ENCODE measurements at regions not wholly inside any gene's neighbourhood (a gene's known extent, or its start where the extent isn't known, plus 50 kb on each side); places are given as distances from the start of the nearest gene placed in this dataset.

- H3K23ac ChIP-seq (ENCODE audit: low read length in 2 of 2): no peak overlapping the region
- H3K4me2 ChIP-seq (ENCODE audit: low read length, poor library complexity, severe bottlenecking): no peak overlapping the region
- WGBS: 89% methylated on average over 2 of the region's 2 CpGs
- H4K91ac ChIP-seq (ENCODE audit: low read length): no peak overlapping the region
- no peaks in the 10 kb centered on the region for H3K79me1 ChIP-seq (replicated peaks; ENCODE audit: low read length, poor library complexity, severe bottlenecking)
- no peak overlapping the region for H3K4me3 ChIP-seq (ENCODE audit: insufficient read depth in 1 of 2, low read depth in 1 of 2, low read length in 2 of 2)
- H2BK15ac ChIP-seq (ENCODE audit: low read depth, poor library complexity, severe bottlenecking): no peak overlapping the region
- no peaks in the 10 kb centered on the region for H3K4me1 ChIP-seq (ENCODE audit: control insufficient read depth, insufficient read depth, low read depth, low read length)
- H3K18ac ChIP-seq (ENCODE audit: low read depth in 1 of 2, low read length in 2 of 2): no peak overlapping the region
- no peak overlapping the region for H3K27ac ChIP-seq (ENCODE audit: low read length, poor library complexity, severe bottlenecking)
- no peak overlapping the region for H2BK5ac ChIP-seq (ENCODE audit: low read depth, low read length, poor library complexity, severe bottlenecking)
- no peak overlapping the region for H3K9ac ChIP-seq (ENCODE audit: low read length)
- no peak overlapping the region for H4K8ac ChIP-seq (ENCODE audit: low read length)
- H3K27me3 ChIP-seq (ENCODE audit: control insufficient read depth in 1 of 2, insufficient read depth in 1 of 2, low read length in 2 of 2): peaks cover 29 to 32% of the 10 kb centered on the region in 2 experiments
- DNase-seq: no peak
- no peak overlapping the region for H2BK120ac ChIP-seq (ENCODE audit: low read depth, low read length)
- H3K9me3 ChIP-seq (ENCODE audit: control insufficient read depth, low read length): no peaks in the 10 kb centered on the region
- H3K4ac ChIP-seq (ENCODE audit: low read depth in 1 of 2, low read length in 2 of 2): no peak overlapping the region
- H3K36me3 ChIP-seq (ENCODE audit: control insufficient read depth in 1 of 2, insufficient read depth in 2 of 2, low read depth in 1 of 2, low read length in 2 of 2): no peaks in the 10 kb centered on the region
- H2AK5ac ChIP-seq (ENCODE audit: low read length, severe bottlenecking): no peak overlapping the region
- H2BK12ac ChIP-seq (ENCODE audit: low read length in 2 of 2): no peak overlapping the region
- no peak overlapping the region for H3K14ac ChIP-seq (ENCODE audit: low read length in 2 of 2)
- no peak overlapping the region for H2AFZ ChIP-seq (ENCODE audit: low read depth, low read length)
Measured at GRCh38 chr20:1792274-1792673, 102.9 kb upstream of the SIRPA start.

- Histone ChIP-seq H2BK15ac (ENCODE audit: low read depth, poor library complexity, severe bottlenecking) (no peak overlapping the region), H3K9ac (ENCODE audit: low read length) (no peak overlapping the region), H2BK120ac (ENCODE audit: low read depth, low read length) (no peak overlapping the region), H2BK12ac (ENCODE audit: low read length in 2 of 2) (no peak overlapping the region), H3K23ac (ENCODE audit: low read length in 2 of 2) (no peak overlapping the region), H3K27ac (ENCODE audit: low read length, poor library complexity, severe bottlenecking) (no peak overlapping the region), H2BK5ac (ENCODE audit: low read depth, low read length, poor library complexity, severe bottlenecking) (no peak overlapping the region), H3K9me3 (ENCODE audit: control insufficient read depth, low read length) (no peaks in the 10 kb centered on the region), H2AFZ (ENCODE audit: low read depth, low read length) (no peak overlapping the region), H3K4me3 (ENCODE audit: insufficient read depth in 1 of 2, low read depth in 1 of 2, low read length in 2 of 2) (no peak overlapping the region), H3K4ac (ENCODE audit: low read depth in 1 of 2, low read length in 2 of 2) (no peak overlapping the region), H3K18ac (ENCODE audit: low read depth in 1 of 2, low read length in 2 of 2) (no peak overlapping the region), H4K91ac (ENCODE audit: low read length) (no peak overlapping the region), H3K27me3 (ENCODE audit: control insufficient read depth in 1 of 2, insufficient read depth in 1 of 2, low read length in 2 of 2) (peaks cover 48 to 51% of the 10 kb centered on the region in 2 experiments), H2AK5ac (ENCODE audit: low read length, severe bottlenecking) (no peak overlapping the region), H4K8ac (ENCODE audit: low read length) (no peak overlapping the region), H3K4me1 (ENCODE audit: control insufficient read depth, insufficient read depth, low read depth, low read length) (no peaks in the 10 kb centered on the region), H3K14ac (ENCODE audit: low read length in 2 of 2) (no peak overlapping the region), H3K36me3 (ENCODE audit: control insufficient read depth in 1 of 2, insufficient read depth in 2 of 2, low read depth in 1 of 2, low read length in 2 of 2) (no peaks in the 10 kb centered on the region), H3K4me2 (ENCODE audit: low read length, poor library complexity, severe bottlenecking) (no peak overlapping the region), H3K79me1 (replicated peaks; ENCODE audit: low read length, poor library complexity, severe bottlenecking) (no peaks in the 10 kb centered on the region)
- DNase-seq: no peak
- 57% methylated on average over 3 of the region's 3 CpGs for WGBS
Measured at GRCh38 chr20:1790386-1790785, 104.8 kb upstream of the SIRPA start.

GRCh38 chr20:1788044-1788443, 107.2 kb upstream of the SIRPA start:
- Histone ChIP-seq H4K91ac (ENCODE audit: low read length) (no peak overlapping the region), H3K4ac (ENCODE audit: low read depth in 1 of 2, low read length in 2 of 2) (no peak overlapping the region), H3K14ac (ENCODE audit: low read length in 2 of 2) (no peak overlapping the region), H3K9me3 (ENCODE audit: control insufficient read depth, low read length) (no peaks in the 10 kb centered on the region), H3K4me1 (ENCODE audit: control insufficient read depth, insufficient read depth, low read depth, low read length) (no peaks in the 10 kb centered on the region), H2BK5ac (ENCODE audit: low read depth, low read length, poor library complexity, severe bottlenecking) (no peak overlapping the region), H2BK15ac (ENCODE audit: low read depth, poor library complexity, severe bottlenecking) (no peak overlapping the region), H3K79me1 (replicated peaks; ENCODE audit: low read length, poor library complexity, severe bottlenecking) (no peaks in the 10 kb centered on the region), H3K23ac (ENCODE audit: low read length in 2 of 2) (no peak overlapping the region), H3K4me2 (ENCODE audit: low read length, poor library complexity, severe bottlenecking) (no peak overlapping the region), H2AFZ (ENCODE audit: low read depth, low read length) (no peak overlapping the region), H3K27ac (ENCODE audit: low read length, poor library complexity, severe bottlenecking) (no peak overlapping the region), H2BK120ac (ENCODE audit: low read depth, low read length) (no peak overlapping the region), H2AK5ac (ENCODE audit: low read length, severe bottlenecking) (no peak overlapping the region), H3K36me3 (ENCODE audit: control insufficient read depth in 1 of 2, insufficient read depth in 2 of 2, low read depth in 1 of 2, low read length in 2 of 2) (no peaks in the 10 kb centered on the region), H3K27me3 (ENCODE audit: control insufficient read depth in 1 of 2, insufficient read depth in 1 of 2, low read length in 2 of 2) (peaks cover 66% of the 10 kb centered on the region in 2 experiments), H3K4me3 (ENCODE audit: insufficient read depth in 1 of 2, low read depth in 1 of 2, low read length in 2 of 2) (no peak overlapping the region), H3K18ac (ENCODE audit: low read depth in 1 of 2, low read length in 2 of 2) (no peak overlapping the region), H3K9ac (ENCODE audit: low read length) (no peak overlapping the region), H4K8ac (ENCODE audit: low read length) (no peak overlapping the region), H2BK12ac (ENCODE audit: low read length in 2 of 2) (no peak overlapping the region)
- WGBS: 75% methylated on average over 4 of the region's 4 CpGs
- DNase-seq: no peak

- no peak overlapping the region for H2BK120ac ChIP-seq (ENCODE audit: low read depth, low read length)
- 29% methylated on average over 6 of the region's 6 CpGs for WGBS
- H3K36me3 ChIP-seq (ENCODE audit: control insufficient read depth in 1 of 2, insufficient read depth in 2 of 2, low read depth in 1 of 2, low read length in 2 of 2): no peaks in the 10 kb centered on the region
- H3K4me3 ChIP-seq (ENCODE audit: insufficient read depth in 1 of 2, low read depth in 1 of 2, low read length in 2 of 2): no peak overlapping the region
- H3K14ac ChIP-seq (ENCODE audit: low read length in 2 of 2): no peak overlapping the region
- H3K4ac ChIP-seq (ENCODE audit: low read depth in 1 of 2, low read length in 2 of 2): no peak overlapping the region
- no peak overlapping the region for H3K23ac ChIP-seq (ENCODE audit: low read length in 2 of 2)
- no peak overlapping the region for H3K18ac ChIP-seq (ENCODE audit: low read depth in 1 of 2, low read length in 2 of 2)
- H4K91ac ChIP-seq (ENCODE audit: low read length): no peak overlapping the region
- H4K8ac ChIP-seq (ENCODE audit: low read length): no peak overlapping the region
- H2BK12ac ChIP-seq (ENCODE audit: low read length in 2 of 2): no peak overlapping the region
- no peak overlapping the region for H2BK15ac ChIP-seq (ENCODE audit: low read depth, poor library complexity, severe bottlenecking)
- no peak overlapping the region for H2AK5ac ChIP-seq (ENCODE audit: low read length, severe bottlenecking)
- no peaks in the 10 kb centered on the region for H3K79me1 ChIP-seq (replicated peaks; ENCODE audit: low read length, poor library complexity, severe bottlenecking)
- no peak overlapping the region for H2BK5ac ChIP-seq (ENCODE audit: low read depth, low read length, poor library complexity, severe bottlenecking)
- no peak for DNase-seq
- H3K9me3 ChIP-seq (ENCODE audit: control insufficient read depth, low read length): no peaks in the 10 kb centered on the region
- H2AFZ ChIP-seq (ENCODE audit: low read depth, low read length): no peak overlapping the region
- no peaks in the 10 kb centered on the region for H3K4me1 ChIP-seq (ENCODE audit: control insufficient read depth, insufficient read depth, low read depth, low read length)
- H3K27me3 ChIP-seq (ENCODE audit: control insufficient read depth in 1 of 2, insufficient read depth in 1 of 2, low read length in 2 of 2): peaks cover 67 to 81% of the 10 kb centered on the region in 2 experiments
- no peak overlapping the region for H3K9ac ChIP-seq (ENCODE audit: low read length)
- no peak overlapping the region for H3K4me2 ChIP-seq (ENCODE audit: low read length, poor library complexity, severe bottlenecking)
- no peak overlapping the region for H3K27ac ChIP-seq (ENCODE audit: low read length, poor library complexity, severe bottlenecking)
Measured at GRCh38 chr20:1786486-1786885, 108.7 kb upstream of the SIRPA start.

Data from mesenchymal stem cell (in vitro differentiated cells and primary cell).